DMS153 treated with DMSO at 0.1 percent for 48 hours (cell line): ENCODE measurements at regions not wholly inside any gene's neighbourhood (a gene's known extent, or its start where the extent isn't known, plus 50 kb on each side); places are given as distances from the start of the nearest gene placed in this dataset.
"Not testable (repeated sequence)": the region's sequence is repeated elsewhere in the genome, so short reads cannot be mapped to it uniquely, and the experiment has no call there.

Experiments
- DNase-seq: peaks from one replicate; lab custom pipeline; 2025; ENCODE audit not compliant: unreplicated experiment; lab: John Stamatoyannopoulos, UW

DNA sequence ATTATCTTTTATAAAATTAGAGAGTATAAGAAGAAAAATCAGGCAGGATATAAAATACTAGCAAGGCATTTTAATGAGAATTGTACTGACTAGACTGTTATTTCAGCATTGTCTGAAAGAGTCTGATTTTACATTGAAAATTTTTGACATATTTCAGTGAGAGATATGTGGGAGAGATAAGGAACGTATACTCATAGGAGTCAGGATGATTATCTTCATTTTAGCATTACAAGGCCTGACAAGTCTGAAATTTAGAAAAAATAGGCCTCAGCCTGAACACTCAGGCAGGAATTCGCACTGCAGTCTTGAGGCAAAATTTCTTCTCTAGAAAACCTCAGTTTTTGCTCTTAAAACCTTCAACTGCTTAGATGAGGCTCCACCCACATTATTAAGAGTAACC is 386.0 kb downstream of the HGF start:
- no peak for DNase-seq

- DNase-seq: not testable (repeated sequence)
Observed at GRCh38 chr7:81374641-81375040, 395.2 kb downstream of the HGF start.

DNA sequence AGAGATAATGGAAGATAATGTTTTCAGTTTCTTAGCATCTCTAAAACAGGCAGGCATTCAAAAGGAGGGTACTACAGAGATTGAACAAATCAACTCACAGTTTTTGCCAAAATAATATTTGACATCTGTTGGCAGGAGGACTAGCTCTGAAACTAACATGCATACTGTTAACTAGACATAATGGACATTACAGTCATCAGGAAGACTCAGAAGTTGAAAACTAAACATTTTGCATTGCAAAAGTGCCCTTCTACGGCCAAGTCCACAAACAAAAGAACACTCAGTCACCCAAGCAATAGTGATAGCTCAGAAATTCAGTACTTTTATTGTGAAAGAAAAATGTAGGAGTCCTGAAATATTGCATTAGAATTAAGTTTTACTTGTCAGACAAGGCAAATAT is 399.0 kb downstream of the HGF start:
- no peak for DNase-seq

DNA sequence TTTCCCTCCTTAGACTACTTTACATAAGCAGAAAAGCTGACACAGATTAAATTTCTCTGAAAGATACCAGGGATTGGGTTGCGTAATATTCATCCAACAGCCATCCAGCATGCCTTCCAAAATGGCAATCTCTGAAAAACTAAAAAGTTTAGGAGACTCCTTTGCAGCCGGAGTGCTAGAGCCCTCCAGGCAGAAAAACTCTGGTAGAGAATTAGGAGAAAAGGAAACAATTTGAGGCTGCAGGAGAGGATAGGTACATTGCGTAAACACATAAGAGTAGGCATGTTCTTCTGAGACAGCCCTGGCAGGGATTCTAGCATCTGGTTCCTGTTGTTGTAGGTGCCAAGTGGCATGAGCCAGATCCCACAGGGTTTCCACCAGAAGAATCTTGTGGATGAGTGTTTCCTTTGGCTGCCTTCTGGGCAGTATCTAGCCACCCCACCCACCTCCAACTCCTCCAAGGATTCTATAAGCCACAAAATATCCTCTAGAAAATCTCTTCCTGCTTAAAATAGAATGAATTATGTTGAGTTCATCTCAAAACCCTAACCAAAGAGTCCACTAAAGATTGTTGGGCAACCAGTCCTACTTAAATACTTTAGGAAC is 402.4 kb downstream of the HGF start:
- no peak for DNase-seq

DNA sequence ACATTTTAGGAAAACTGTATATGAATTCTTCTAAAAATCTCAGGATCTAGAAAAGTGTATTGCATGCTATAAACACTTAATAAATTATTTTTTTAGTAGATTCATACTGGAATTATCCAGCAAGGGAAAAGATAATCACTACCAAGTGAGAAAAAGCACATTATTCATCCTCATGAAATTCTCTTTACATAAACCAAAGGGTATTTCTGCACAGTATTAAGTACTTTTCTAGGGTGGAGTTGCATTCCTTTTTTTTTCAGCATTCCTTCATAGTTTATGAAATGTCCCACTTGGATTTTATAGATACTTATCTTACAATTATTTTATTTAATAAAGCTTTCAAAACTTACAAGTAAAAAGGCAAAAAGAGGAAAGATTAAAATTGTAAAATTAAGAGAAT is 403.3 kb downstream of the HGF start:
- DNase-seq: no peak

DNA sequence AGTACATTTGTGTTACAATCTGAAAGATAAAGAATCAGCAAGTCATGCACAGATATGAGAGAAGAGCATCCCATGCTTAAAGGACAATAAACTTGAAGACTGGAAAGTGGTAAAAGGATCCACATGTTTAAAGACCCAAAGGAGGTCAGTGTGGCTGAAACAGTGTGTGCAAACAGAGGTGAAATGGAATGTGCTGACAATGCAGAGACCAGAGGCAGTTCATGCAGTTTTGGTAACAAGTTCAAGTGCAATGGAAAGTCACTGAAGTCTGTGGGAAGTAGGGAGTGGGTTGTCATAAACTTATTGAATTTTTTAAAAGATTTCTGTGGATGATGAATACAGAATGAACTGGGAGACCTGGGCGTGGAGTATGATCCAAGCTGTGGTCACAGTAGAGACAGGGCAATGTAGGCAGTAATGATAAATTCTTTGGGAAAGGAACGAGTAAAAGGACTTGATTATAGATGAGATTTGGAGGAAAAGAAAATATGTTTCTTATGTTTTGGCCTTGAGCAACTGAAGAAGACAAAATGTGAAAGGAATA is 408.0 kb downstream of the HGF start:
- no peak for DNase-seq

DNA sequence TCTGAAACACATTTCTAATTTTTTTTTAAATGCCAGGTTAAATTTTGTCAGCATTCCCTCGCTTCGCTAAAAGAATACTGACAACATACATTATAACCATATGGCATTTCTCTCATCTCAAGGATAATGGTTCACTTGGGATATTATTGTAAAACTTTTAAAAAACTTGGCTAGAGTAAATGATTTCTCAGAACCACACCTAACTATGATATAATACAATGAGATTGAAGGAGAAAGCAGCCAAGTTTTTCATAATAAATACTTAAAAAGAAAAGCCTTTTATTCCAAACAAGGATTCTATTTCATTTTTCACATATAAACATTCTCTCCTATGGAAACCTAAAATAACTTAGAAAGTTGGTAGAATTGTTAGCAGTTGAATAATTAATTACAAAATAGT is 413.9 kb downstream of the HGF start:
- no peak for DNase-seq

DNA sequence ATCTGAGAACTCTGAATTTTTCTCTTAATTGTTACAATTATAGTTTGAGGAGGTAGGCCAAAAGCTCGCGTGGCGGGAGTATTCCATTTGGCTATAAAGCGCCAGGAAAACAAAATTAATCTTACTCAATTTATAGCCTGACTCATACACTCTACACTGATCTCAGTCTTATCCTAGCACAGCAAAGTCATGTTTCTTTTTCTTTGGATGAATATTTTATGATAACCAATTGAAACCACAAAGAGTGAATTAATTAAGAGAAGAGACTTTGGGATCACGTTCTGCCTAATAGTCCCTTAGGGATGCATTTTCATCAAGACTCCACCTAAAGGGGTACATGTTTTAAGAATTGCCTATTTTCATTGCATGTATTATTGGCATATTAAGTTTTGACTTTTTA is 420.8 kb downstream of the HGF start:
- no peak for DNase-seq

GRCh38 chr7:81339946-81340345 is 421.1 kb upstream of the SEMA3C start:
- DNase-seq: no peak

DNA sequence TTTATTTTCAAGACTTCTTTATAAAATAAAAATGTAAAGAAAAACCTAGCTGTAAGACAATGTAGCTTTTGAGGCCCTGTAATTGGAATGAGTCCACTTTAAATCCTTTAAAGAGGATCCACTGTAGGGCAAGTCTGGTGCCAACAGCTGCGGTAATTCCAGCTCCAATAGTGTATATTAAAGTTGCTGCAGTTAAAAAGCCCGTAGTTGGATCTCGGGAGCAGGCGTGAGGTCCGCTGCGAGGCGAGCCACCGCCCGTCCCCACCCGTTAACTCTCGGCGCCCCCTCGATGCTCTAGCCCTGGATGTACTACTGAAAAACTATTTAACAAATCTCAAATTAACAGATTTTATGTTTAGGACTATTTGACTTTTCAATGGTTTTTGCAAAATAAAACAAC is 414.7 kb upstream of the SEMA3C start:
- no peak for DNase-seq

DNA sequence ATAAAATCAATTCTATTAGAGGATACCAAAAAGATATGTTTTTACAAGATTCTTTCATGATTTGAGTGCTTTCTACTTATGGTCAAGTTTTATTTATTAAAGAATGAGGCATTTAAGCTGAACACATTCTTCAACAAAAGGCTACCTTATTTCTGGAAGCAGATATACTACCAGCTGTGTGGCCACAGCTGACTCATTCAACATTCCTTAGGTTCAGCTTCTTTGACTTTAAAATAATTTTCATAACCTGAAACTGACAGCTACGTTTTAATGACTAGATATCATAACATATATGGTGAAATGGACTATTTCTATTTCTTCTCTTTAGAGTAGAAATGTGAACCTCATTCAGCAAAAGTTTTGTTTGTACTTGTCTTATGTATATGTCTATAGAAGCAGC is 414.2 kb upstream of the SEMA3C start:
- DNase-seq: no peak

DNA sequence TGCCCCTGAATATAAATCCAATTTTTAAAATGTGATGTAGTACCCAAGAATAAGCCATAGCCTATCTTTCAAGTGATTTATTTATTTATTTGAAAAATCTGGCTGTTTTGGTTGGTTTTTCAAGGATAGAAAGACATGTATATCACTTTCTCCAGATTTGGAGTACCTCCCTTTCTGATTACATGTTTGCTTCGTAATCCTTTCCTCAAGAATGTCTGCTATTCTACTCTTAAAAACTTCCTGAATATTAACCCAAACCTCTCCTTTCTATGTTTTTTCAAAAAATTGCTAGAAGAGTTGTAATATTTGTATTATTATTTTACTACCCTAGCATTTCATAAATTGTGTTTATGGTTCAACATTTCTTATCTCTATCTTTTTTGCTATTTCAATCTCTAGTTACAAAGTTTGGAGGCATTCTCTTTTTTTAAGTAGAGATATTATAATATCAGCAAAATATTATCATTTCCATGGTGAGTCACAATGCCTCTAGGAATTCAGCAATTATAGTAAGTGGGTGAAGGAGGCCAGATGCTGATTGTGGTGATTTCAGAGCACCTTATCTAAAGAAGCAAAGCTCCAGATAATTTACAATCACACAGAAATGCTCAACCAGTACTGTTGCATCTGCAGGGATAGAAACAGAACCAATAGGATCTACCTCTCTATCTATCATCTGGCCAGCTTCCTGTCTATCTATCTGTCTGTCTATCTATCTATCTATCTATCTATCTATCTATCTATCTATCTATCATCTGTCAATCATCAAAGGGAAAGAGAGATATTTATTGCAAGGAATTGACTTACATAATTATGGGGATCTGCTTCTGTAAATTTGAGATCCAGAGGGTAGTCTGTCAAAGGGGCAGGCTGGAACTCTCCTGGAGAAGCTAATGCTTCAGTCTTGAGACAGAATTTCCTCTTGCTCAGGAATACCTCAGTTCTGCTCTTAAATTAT is 412.5 kb upstream of the SEMA3C start:
- no peak for DNase-seq

- no peak for DNase-seq
Observed at GRCh38 chr7:81330108-81330507, 411.3 kb upstream of the SEMA3C start.

- no peak for DNase-seq
Observed at GRCh38 chr7:81327468-81328266, 408.8 kb upstream of the SEMA3C start.

DNA sequence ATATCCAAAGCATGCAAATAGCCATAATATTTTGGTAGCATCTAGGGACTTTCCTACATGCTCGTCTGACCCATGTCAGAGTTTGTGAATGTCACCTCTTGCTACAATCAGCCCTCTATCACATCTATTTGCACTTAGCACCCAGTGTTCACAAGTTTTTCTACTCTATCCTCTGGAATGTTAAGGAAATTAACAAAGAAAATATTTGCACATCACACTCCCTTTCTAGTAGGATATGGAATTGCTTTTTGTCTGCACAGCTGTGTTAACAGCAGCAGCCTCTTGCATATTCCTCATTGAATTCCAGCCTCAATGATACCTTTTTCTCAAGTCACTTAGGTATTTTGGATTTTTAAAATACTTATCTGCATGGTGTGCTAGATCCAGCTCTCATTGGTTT is 403.1 kb upstream of the SEMA3C start:
- no peak for DNase-seq

DNA sequence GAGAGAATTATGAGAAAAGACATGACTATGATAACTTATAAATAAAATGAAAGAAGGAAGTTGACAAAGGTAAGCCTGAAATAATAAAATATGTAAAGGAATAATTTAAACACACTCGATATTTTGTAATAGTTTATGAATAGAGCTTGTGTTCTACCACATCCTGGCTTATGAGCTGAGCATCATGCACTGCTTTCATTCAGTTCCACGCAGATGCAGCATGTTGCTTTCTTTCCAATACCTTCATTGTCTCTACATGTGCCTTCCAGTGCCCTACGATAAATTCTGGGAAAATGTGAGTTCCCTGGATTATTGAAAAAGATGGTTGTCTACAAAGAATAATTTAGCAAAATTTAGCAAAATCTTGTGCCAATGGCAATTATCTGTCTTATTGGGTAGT is 398.9 kb upstream of the SEMA3C start:
- no peak for DNase-seq

DNA sequence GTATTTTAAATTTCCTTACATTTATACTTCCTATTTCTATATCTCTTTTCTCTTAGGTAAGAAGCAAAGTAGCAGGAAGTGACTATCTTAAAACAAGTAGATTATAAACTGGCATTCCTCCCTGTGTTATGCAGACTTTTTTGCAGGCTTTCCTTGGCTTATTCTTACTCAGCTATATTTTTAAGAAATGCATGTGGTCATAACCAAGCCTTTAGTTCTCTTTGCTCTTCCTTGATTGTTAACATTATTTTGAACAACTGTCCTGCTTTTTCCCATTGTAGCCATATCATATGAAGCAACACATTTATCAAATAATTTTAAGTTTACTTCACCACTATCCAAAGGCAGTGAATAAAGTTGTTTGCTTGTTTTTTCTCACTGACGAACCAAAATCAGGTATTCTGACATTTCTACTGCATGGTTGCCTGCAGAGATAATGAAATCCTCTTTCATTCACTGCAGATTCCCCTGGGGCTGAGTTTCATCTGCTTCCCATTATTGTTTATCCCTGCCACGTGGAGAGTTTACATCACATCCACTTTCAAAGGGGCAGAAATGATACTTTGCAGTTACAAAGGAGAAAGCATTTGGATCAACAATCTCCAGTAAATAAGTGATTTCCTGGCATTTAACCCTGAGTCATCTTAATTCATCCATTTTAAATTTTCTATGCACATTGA is 389.9 kb upstream of the SEMA3C start:
- DNase-seq: no peak

DNA sequence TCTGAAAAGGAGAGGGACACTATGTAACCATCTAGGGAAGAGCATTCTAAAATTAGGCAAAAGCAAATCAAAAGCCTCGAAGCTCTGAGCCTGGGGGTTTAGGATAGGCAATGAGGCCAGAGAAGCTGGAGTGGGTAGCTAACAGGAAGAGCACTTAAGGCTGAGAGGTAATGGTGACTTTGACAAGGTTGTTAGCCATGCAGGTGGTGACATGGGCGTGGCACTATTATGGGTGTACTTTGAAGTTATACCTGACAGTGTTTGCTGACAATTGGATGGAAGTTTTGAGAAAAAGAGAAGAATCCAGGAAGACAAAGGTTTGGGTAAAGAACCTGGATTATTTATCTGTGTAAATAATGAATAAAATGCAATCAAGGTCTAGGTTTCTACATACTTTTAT is 383.0 kb upstream of the SEMA3C start:
- no peak for DNase-seq

- DNase-seq: no peak
Observed at GRCh38 chr7:81300753-81301152, 381.9 kb upstream of the SEMA3C start.

- no peak for DNase-seq
Observed at GRCh38 chr7:81299711-81300110, 380.9 kb upstream of the SEMA3C start.
